T47D (cell line): ENCODE measurements at regions not wholly inside any gene's neighbourhood (a gene's known extent, or its start where the extent isn't known, plus 50 kb on each side); places are given as distances from the start of the nearest gene placed in this dataset.

Experiments used
- DNase-seq, 2 experiments: peaks; one replicate each; pipeline versions ENCODE4 v3.0.0 to v3.0.0-alpha.2; 2011 to 2012; ENCODE audit warnings: low read depth in 1 of 2, low spot score in 1 of 2
- JUND ChIP-seq: IDR thresholded peaks from 2 replicates; pipeline ENCODE4 v1.6.1; 2012; ENCODE audit warnings: low read depth
- in situ Hi-C: cut with HindIII; loops from 2 replicates; pipeline ENCODE4 v1.10.0; 2016; ENCODE audit warnings: low sequenced_read_pairs, low pct_unique_long_range_greater_than_20kb

GRCh38 chr10:6660460-6660859, 80.4 kb upstream of the PRKCQ start:
- no peak for DNase-seq
- no peak for TF ChIP-seq JUND
- in situ Hi-C loops: no loop called here

DNA sequence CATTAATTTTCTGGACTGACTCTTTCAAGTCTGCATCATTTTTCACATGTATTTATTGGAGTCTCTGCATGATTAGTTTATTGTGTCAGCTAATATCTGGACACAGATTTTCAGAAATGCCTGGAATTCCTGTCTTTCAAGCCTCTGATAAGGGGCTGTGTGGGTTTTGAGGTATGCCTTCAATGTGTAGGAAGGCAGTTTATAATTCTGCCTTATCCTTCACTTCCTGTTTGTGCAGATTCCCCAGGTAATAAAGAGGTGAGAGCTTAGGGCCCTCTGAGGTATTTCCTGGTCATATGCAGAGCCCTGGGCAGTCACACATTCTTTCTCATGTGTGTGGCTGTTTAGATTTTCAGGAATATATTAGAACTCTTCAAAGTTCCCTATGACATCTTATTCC, 79.4 kb upstream of the PRKCQ start:
- in situ Hi-C loops: no loop called here
- TF ChIP-seq JUND: no peak
- DNase-seq: no peak

DNA sequence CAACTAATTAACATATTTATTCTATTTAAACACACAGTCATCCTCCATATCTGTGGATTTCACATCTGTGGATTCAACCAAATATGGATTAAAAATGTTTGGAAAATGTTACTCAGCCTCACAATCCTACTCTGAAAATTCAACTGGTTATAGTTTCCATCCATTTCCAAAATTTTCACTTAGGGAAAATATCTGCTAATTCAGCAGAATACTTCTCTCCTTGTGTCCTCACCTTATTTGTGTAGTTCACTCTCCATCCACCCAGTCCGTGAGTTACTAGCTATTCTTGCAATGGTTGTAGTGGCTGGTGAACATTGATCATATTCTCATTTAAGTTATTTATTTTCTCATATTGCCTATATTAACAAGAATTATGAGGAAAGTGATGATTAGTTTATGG, 77.6 kb upstream of the PRKCQ start:
- DNase-seq: no peak
- TF ChIP-seq JUND: no peak
- in situ Hi-C loops: no loop called here

GRCh38 chr10:6657196-6657595, 77.1 kb upstream of the PRKCQ start:
- in situ Hi-C loops: no loop called here
- DNase-seq: no peak
- TF ChIP-seq JUND: no peak

- in situ Hi-C loops: no loop called here
- TF ChIP-seq JUND: no peak
- DNase-seq: no peak
Measured at GRCh38 chr10:6654571-6654970, 74.5 kb upstream of the PRKCQ start.

- no peak for DNase-seq
- in situ Hi-C loops: no loop called here
- TF ChIP-seq JUND: no peak
Measured at GRCh38 chr10:6650586-6650985, 70.5 kb upstream of the PRKCQ start.

DNA sequence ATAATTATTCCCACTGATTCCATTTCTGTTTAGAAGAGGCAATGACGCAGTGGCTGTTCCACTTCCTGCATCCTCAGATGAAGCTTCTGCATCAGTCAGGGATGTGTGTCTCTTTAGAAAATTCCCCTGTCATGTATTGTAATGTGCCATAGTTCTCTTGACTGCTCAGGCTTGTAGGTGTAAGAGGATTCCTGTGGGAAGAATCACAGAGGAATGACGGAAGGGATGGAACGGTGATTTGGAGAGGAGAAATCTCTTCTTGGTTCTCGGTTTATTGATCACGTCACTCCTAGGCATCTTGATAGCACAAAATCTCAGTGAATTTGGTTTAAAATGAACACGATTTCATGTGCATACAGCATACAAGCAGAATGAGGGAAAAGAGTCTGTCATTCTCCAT, 69.8 kb upstream of the PRKCQ start:
- in situ Hi-C loops: no loop called here
- no peak for DNase-seq
- no peak for TF ChIP-seq JUND

DNA sequence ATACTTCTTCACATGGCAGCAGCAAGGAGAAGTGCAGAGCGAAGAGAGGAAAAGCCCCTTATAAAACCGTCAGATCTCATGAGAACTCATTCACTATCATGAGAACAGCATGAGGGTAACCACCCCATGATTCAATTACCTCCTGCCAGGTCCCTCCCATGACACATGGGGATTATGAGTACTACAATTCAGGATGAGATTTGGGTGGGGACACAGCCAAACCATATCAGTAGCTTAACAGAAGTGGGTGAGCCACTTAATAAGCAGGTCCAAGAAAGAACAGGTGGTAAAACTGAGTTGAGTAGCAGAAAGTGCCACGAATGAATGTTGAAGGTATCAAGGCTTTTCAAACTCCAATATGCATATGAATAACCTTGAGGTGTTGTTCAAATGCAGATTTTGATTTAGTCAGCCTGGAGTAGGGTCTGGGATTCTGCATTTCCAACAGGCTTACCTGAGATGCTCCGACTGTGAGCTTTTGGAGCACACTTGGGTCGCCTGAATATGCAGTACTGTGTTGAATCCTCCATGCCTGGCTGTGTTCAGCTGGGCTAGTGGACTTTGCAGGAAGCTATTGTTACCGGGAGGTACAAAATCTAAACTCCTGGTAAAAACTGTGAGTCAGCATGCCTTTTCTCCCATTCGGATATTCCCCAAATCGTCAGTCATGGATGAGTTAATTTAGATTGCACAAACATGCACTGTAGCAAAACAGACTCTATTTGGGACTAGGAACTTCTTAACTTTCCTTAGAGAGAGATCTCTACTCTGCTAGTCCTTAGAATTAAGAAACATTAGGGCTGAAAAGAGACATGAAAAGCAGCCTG, 69.0 kb upstream of the PRKCQ start:
- in situ Hi-C loops: no loop called here
- DNase-seq: no peak
- no peak for TF ChIP-seq JUND

DNA sequence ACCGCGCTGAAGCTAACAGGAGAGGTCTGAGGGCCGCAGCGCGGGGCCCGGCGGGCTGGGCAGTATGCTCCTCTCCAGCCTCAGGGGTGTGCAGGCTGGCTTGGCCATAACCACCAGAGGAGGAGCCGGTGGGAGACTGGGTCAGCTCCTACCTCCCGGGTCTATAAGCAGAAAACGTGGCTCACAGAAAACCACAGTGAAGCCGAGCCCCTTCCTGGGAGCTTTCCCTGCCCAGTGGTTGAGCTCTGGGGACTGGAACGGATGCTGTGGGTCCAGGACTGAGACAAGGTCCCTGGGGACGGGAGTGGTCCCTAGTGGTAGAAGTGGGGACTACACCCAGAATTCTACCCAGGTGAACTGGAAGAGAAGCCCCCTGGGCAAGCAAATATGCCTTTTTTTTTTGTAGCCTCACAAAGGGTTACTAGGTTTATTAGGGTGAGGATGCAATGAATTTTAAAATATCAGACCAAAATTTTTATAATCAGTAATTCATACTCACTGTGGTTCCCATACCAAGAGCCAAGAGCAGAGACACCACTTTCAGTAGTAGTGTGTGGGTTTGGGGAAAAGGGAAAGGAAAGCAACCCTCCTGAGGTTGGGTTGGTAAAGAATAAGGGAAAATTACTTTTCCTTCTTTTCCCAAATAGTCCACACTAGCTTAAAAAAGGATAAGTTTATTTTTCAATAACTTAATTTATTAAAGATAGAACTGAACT, 67.9 kb upstream of the PRKCQ start:
- DNase-seq: peak; percentile 16 to 46
- no peak for TF ChIP-seq JUND
- in situ Hi-C loops: no loop called here

DNA sequence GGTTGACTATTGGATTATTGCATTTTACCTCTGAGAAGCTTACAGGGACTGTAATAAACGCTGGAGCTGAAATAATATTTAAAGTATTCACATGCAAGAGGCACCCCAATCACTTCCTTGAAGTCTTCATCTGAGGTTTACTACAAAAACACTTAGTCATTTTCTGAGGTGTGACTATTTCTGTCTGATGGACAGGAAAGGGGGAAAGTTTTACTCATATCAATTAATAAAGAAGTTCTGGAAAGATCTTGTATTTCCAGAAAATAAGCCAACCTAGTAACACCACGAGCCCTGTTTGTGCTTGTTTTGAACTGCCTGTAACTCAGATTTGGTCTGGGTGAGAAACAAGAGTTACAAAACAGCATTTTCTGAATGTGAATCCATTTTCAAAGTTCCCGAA, 63.9 kb upstream of the PRKCQ start:
- DNase-seq: no peak
- in situ Hi-C loops: no loop called here
- TF ChIP-seq JUND: no peak

GRCh38 chr10:6642876-6643275, 62.8 kb upstream of the PRKCQ start:
- in situ Hi-C loops: no loop called here
- TF ChIP-seq JUND: no peak
- DNase-seq: no peak

DNA sequence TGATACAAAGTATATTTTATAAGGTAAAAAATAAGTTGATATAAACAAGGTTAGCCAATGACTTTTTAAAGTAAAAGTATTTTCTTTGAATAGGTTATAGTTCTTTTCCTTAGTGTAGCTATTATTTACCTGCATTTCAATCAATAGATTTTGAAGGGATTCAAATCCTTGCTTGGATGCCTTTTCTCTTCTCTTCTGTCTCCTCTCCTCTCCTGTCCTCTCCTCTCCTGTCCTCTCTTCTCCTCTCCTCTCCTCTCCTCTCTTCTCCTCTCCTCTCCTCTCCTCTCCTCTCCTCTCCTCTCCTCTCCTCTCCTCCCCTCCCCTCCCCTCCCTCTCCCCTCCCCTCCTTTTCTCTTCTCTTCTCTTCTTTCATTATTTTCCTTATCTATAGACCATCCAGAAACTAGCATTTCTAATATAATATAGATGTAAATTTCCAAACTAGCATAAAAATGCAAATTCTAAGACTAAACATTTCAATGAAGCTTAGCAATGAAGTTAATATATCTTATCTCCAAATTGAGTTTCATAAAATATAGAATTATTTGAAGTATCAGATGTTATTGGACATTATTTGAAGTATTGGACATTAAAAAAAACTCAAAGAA, 60.5 kb upstream of the PRKCQ start:
- DNase-seq: no peak
- in situ Hi-C loops: no loop called here
- no peak for TF ChIP-seq JUND

DNA sequence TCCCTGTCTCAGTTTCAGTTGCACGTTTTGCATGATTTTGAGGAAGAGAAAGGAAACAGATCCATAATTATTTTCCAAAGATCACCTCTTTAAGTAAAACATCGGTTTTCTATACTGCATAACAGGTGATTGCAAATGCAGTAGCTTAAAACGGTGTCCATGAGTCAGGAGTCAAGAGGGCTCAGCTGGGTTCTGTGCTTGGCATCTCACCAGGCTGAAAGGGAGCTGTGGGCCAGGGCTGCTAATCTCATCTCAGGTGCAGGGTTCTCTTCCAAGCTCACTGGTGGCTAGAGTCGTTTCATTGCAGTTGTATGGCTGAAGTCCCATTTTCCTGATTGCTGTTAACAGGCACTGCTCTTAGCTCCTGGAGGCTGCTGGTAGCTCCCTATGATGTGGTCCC, 57.0 kb upstream of the PRKCQ start:
- no peak for TF ChIP-seq JUND
- in situ Hi-C loops: no loop called here
- no peak for DNase-seq
